SW480 (cell line): ENCODE measurements at regions not wholly inside any gene's neighbourhood (a gene's known extent, or its start where the extent isn't known, plus 50 kb on each side); places are given as distances from the start of the nearest gene placed in this dataset.

Experiments used
- DNase-seq: peaks from one replicate; pipeline ENCODE4 v3.0.0-alpha.2; 2016; ENCODE audit warnings: low spot score

- DNase-seq, result peak; percentile 97
These were observed 70.2 kb downstream of the HRH4 start for GRCh38 chr18:24530630-24531111.

GRCh38 chr18:24534271-24534670, 73.8 kb downstream of the HRH4 start:
- no peak for DNase-seq

GRCh38 chr18:24534737-24535136, 74.3 kb downstream of the HRH4 start:
- no peak for DNase-seq

- no peak for DNase-seq
These were observed 75.3 kb downstream of the HRH4 start for GRCh38 chr18:24535527-24536295.

- DNase-seq, result no peak
These were observed 75.9 kb downstream of the HRH4 start for GRCh38 chr18:24536326-24536725.

- no peak for DNase-seq
These were observed 76.4 kb downstream of the HRH4 start for GRCh38 chr18:24536834-24537233.

GRCh38 chr18:24538414-24539264, 78.2 kb downstream of the HRH4 start:
- DNase-seq, result no peak

GRCh38 chr18:24539866-24540617, 79.6 kb downstream of the HRH4 start:
- no peak for DNase-seq

- no peak for DNase-seq
These were observed 80.5 kb downstream of the HRH4 start for GRCh38 chr18:24540896-24541295.

- no peak for DNase-seq
These were observed 82.8 kb downstream of the HRH4 start for GRCh38 chr18:24543086-24543794.

- DNase-seq, result peak; percentile 42
These were observed 83.5 kb downstream of the HRH4 start for GRCh38 chr18:24543795-24544498.

GRCh38 chr18:24544949-24545348, 84.5 kb downstream of the HRH4 start:
- no peak for DNase-seq

GRCh38 chr18:24545651-24546050, 85.2 kb downstream of the HRH4 start:
- DNase-seq, result no peak

GRCh38 chr18:24546307-24546706, 85.9 kb downstream of the HRH4 start:
- no peak for DNase-seq

GRCh38 chr18:24548583-24548982, 88.1 kb downstream of the HRH4 start:
- no peak for DNase-seq

- DNase-seq, result peak; percentile 59
These were observed 91.8 kb downstream of the HRH4 start for GRCh38 chr18:24552218-24552617.

GRCh38 chr18:24553571-24554285, 93.3 kb downstream of the HRH4 start:
- DNase-seq, result no peak

- DNase-seq, result no peak
These were observed 98.0 kb downstream of the HRH4 start for GRCh38 chr18:24558403-24558802.

- DNase-seq, result no peak
These were observed 99.1 kb downstream of the HRH4 start for GRCh38 chr18:24559526-24559925.

GRCh38 chr18:24560511-24560981, 100.1 kb downstream of the HRH4 start:
- peak; percentile 71 for DNase-seq
